ENCODE measurements at regions not wholly inside any gene's neighbourhood (a gene's known extent, or its start where the extent isn't known, plus 50 kb on each side); places are given as distances from the start of the nearest gene placed in this dataset.

DNA sequence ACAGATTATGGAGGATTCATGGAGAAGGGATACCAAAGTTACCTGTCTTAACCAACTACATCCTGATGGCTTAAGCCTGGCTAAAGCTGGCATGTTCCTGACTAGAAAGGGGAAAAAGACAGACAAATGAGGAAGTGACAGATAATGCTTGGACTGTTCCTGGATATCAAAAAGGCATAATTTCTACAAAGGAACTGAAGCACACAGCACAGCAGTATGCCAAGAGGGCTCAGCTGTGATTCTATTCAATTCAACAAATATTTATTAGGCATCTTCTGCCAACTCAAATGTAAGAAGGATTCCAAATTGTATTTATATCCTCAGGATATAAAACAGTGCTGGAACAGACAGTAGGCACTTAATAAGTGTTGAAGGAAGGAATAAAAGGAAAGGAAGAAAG is 59.5 kb downstream of the KLF12 start:
- TF ChIP-seq, protein P1, sequence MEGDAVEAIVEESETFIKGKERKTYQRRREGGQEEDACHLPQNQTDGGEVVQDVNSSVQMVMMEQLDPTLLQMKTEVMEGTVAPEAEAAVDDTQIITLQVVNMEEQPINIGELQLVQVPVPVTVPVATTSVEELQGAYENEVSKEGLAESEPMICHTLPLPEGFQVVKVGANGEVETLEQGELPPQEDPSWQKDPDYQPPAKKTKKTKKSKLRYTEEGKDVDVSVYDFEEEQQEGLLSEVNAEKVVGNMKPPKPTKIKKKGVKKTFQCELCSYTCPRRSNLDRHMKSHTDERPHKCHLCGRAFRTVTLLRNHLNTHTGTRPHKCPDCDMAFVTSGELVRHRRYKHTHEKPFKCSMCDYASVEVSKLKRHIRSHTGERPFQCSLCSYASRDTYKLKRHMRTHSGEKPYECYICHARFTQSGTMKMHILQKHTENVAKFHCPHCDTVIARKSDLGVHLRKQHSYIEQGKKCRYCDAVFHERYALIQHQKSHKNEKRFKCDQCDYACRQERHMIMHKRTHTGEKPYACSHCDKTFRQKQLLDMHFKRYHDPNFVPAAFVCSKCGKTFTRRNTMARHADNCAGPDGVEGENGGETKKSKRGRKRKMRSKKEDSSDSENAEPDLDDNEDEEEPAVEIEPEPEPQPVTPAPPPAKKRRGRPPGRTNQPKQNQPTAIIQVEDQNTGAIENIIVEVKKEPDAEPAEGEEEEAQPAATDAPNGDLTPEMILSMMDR (conservative IDR thresholded peaks at IDR 0.05; ENCODE audit: low read depth, low read length) = no peak
- no peak for TF ChIP-seq EZH2phosphoT487 (IDR thresholded peaks at IDR 0.05; ENCODE audit: borderline replicate concordance, low read length)
- TF ChIP-seq EZH2 (IDR thresholded peaks at IDR 0.05; ENCODE audit: low read length, unreplicated experiment) = no peak

Measured in PC-3 (cell line).